ENCODE measurements at regions not wholly inside any gene's neighbourhood (a gene's known extent, or its start where the extent isn't known, plus 50 kb on each side); places are given as distances from the start of the nearest gene placed in this dataset.

GRCh38 chr18:56139372-56139771 is 499.0 kb downstream of the TXNL1 start:
- TF ChIP-seq CTCF (IDR thresholded peaks at IDR 0.05) (no peak), EP300 (IDR thresholded peaks at IDR 0.05) (no peak), POLR2A (IDR thresholded peaks at IDR 0.05) (no peak)

All from ovary (tissue), 3 donors.